Erythroblast (primary cell): ENCODE measurements at regions not wholly inside any gene's neighbourhood (a gene's known extent, or its start where the extent isn't known, plus 50 kb on each side); places are given as distances from the start of the nearest gene placed in this dataset.

Experiments
- DNase-seq, 2 experiments: peaks; one replicate each; lab custom pipeline; 2025; lab: John Stamatoyannopoulos, UW
- GATA1 ChIP-seq: IDR thresholded peaks from 2 replicates; pipeline ENCODE4 v1.6.1; 2011; ENCODE audit warnings: low read depth, mild to moderate bottlenecking, control low read depth, low read length, moderate library complexity
- POLR2A ChIP-seq: IDR thresholded peaks from 2 replicates; pipeline ENCODE4 v1.6.1; 2011; ENCODE audit warnings: mild to moderate bottlenecking, low read length

DNA sequence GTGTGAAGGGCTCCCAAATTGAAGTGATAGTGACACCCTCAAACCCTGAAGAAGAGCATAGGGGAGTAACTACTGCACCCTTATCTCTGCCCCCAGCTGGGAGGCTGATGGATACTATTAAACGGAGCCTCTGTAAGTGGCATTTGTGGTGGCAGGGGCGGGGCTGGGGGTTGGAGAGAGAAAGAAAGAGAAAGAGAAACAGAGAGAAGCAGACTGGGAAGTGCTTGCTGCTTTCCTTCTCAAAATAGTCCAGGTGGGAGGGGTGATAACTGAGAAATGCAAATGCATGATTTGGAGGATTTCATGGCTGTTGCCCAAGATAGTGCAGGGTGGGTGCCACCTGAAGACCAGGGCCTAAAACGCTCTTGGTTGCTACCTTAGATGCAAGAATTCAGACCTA lies 253.5 kb upstream of the GATB start:
- DNase-seq = peak; percentile 9 to 14
- TF ChIP-seq POLR2A = no peak
- TF ChIP-seq GATA1 = no peak

DNA sequence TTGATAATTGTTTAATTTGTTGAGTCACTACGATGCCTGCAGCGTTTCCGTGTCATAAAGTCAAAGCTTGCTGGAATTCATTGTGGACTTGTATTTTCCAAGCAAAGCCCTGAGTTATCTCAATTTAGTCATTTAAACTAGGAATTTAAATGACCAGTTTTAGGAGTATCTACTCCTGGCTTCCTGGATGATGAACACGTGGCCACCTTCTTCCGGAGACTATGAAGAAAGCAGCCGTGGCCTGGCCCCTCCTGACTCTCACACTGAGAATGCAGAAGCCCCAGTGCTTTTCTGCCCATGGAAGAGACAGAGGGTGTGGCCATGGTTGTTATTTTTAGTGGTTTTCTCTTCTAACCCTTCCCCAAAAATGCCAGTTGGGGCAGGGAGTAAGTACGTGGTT lies 250.7 kb upstream of the GATB start:
- DNase-seq = no peak
- TF ChIP-seq GATA1 (no peak), POLR2A (no peak)

DNA sequence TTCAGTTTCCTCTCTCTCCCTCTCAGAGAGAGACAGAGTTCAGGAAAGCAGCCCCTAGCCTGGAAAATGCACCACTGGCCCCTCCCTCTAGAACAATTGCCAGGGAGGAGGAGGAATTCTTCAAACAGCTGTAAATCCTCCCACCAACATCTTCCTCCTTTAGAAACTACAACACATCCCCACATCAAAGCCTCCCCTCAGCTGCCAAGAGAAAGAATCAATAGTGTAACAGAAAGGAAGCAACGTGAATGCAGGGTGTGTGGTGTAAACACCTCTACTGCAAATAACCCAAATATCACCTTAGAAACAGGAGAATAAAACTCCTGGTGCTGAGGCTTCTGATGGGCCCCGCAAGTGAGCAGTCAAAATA lies 249.9 kb upstream of the GATB start:
- TF ChIP-seq POLR2A = no peak
- DNase-seq = no peak

DNA sequence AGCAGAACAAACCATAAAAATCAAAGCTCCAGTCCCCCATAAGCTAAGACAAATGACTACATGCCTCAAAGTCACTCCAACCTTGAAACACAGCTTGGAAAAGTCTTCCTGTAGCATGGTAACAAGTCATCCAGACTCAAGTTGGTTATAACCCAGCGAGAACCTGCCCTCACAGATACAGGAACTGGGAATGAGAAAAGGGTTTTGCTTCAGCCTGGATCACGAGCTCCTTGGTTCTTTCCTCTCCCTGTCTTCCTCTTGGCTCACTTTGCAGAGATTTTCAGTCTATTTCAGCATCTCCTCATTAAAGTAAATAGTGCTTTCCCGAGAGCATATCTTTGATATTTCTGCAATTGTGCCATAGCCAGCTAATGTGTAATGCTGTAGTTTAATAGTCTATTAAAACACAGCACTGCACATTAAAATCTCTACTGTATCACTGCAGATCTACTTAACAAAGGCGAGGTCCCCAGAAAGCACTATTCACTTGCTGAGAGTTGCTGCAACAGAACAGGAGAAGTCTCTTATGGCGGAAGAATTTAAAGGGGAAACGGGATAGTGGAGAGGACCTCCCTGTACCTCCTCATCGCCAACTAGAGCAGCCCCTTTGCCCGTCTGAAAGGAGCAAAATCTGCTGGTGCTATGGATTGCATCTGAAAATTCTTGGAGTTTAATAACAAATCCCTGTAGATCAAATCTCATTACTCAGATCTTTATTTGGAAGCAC lies 249.3 kb upstream of the GATB start:
- DNase-seq = no peak
- no peak for TF ChIP-seq GATA1
- TF ChIP-seq POLR2A = no peak

DNA sequence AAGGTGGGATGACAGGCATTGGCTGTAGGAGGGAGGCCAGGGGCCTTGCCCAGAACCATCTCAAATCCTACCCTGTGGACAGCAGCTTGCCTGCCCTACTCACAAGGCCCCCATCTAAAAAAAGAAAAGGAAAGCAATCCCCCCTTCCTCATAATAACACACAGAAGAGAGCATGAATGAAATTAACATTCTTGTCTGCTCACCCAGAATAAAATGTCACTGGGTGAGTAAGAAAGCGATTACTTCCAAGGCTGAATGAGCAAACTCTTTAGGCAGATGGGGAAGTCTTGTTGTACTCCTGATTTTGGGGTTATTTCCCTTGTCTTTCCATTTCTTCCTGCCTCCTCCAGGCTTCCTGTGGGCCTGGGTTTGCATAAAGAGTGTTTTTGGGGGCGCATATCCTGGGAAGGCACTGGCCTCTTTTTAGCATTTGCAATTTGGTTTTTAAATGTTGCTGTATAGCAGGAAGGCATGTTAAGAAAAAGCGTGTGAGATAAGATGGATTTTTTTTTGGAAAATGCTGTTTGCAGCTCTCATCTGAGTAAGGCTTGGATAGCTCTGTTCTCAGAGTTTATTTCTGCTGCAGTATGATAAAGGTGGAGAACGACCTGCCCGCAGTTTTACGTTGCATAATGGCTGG lies 248.3 kb upstream of the GATB start:
- no peak for DNase-seq
- TF ChIP-seq POLR2A = no peak
- no peak for TF ChIP-seq GATA1

DNA sequence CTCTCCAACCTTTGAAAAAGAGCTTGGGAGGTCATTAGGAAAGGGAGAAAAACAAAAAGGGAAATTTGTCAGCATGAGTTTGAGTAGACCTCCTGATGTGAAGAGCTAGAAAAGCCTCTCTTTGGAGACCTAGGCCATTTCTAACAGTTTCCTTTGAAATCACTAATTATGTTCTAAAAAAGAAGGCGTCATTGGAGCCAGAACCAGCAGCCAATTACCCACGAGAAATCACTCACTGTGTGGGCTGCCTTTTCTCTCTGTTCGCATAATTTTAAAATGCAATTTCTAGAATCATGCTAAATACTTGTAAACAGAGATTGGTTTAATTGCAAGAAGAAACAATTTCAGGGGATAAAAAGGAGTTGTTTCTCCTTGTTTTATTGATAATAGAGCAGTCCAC lies 246.3 kb upstream of the GATB start:
- no peak for DNase-seq
- TF ChIP-seq POLR2A = no peak

DNA sequence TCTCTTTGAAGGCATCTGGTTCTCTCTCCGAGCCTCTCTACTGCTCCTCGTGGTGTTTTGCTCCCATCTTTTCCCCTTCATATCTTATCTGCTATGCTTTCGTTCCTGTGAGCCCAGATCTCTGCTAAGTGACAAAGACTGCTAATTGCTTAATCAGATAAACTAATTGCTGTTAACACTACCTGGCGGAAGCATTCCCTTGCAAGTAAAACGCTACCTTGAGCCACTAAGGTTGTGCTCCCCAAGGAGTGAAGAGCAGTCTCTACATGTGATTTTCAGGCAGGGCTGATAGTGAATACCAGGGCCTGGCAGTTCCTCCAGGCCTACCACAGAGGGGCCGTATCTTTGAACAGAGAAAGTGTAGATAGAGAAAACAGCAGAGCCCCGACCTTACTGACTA lies 244.0 kb upstream of the GATB start:
- no peak for TF ChIP-seq POLR2A
- no peak for TF ChIP-seq GATA1
- no peak for DNase-seq

DNA sequence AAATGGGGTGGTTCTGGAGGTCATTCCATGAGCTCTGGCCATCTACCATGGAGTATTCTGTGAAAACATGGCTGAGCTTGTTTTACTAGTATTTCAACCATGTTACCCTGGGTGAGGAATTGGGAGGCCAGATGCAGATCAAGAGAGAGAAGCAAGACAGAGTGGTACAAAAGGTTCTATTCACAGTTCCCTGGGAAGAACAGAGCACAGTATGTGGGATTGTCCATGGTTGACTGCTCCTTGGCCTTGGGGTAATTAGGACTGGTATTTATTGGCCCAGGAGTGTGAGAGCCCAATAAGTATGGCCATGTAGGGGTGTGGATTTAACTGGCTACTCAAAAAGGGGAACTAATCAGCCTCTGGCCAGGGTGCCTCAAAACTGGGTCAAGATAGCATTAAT lies 239.7 kb upstream of the GATB start:
- TF ChIP-seq POLR2A (no peak), GATA1 (no peak)
- no peak for DNase-seq

DNA sequence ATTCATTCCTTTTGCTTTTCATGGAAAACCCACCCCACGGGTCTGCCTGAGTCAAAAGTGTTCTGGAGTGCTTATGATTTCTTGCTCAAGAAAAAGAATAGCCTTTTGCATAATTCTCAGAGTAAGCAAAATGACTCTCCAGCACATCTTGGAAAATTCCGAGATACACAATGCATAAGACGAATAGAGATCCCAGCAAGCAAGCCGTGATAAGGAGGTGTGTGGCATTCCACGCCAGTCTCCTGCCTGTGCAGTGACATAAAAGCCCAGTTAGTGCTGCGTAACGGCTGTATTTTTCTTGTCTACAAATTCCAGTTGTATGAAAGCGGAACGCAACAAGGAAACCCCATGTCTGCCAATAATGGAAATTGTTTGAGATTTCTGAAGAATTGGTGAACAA lies 237.9 kb upstream of the GATB start:
- DNase-seq = no peak
- TF ChIP-seq POLR2A (no peak), GATA1 (no peak)

DNA sequence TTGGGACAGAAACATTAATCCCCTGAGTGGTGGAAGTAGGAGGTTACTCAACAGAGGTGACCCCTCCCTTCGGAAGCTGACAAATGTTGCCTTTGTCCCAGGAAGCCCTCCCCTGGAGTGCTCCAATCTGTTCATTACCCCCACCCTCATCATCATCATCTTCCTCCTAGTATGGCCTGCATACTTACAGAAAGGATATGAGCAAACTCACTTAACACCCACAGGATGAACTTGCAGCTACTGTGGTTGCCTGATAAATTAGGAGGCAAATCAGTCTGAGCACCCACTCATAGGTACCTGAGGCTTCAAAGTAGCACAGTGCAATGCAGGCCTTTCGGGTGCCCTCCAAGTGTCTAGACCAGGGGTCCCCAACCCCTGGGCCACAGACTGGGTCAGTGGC lies 236.7 kb upstream of the GATB start:
- no peak for DNase-seq
- TF ChIP-seq GATA1 = no peak
- no peak for TF ChIP-seq POLR2A

DNA sequence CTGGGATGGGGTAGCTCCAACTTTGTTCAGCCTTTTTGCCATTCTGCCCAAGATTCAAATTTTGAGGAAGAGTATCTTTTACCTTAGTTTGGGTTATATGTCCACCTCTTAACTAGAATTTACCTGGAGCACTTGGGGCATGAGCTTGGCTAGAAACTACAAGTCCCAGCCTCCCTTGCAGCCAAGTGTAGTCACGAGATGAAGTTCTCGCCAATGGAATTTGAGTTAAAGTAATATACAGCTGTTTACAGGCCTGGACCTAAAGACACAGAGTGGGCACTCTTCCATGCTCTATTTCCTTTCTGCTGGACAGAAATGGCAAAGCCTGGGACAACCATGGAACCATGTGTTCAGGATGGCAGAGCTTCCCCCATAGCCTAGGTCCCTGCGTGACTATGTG lies 233.6 kb upstream of the GATB start:
- DNase-seq = no peak
- TF ChIP-seq GATA1 (no peak), POLR2A (no peak)

DNA sequence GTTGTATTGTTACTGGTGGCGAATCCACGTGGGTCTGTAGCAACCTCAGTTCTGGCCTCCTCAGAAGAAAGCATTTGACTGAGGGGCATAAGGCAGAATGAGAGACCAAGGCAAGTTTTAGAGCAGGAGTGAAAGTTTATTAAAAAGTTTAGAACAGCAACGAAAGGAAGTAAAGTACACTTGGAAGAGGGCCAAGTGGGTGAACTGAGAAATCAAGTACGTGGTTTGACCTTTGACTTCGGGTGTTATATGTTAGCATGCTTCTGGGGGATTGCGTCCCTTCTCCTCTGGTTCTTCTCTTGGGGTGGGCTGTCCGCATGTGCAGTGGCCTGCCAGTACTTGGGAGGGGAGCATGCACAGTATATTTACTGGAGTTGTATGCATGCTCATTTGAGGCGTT lies 232.7 kb upstream of the GATB start:
- no peak for DNase-seq
- TF ChIP-seq POLR2A = no peak
- no peak for TF ChIP-seq GATA1

DNA sequence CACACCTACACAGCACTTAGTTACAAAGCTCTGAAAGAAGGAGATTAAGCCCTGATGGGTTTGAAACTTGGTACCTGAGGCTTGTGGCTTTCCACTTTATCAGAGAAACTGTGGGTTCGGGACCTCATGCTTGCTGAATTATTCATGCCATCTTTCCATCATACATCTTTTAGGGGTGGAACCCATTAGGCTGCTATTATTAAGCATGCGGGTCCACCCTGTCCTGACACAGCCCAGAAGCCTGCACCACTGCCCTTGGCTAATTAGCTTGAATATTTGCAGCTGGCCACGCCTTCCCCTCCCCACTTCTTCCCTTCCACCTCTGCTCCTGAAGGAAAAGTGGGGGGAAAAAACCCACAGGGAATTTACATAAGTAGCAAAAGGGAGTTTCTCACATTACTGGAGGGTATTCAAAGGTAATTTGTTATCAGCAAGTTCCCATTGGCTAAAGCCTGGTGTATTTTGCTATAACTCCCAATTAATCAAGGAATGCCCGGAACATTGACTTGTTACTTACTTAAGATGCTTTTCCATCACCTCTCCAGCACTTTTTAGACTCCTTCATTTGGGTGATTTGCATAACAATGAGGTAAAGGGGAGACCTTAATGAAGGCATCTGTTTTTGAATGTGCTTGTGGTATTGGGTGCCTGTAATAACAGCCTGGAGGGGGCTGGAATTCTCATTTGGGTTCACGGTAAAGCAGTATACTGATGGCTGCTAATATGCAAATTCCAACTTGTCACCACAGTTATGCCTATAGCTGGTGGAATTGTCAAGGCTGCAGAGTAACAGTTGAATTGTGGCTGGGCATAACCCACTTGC lies 231.7 kb upstream of the GATB start:
- no peak for DNase-seq

DNA sequence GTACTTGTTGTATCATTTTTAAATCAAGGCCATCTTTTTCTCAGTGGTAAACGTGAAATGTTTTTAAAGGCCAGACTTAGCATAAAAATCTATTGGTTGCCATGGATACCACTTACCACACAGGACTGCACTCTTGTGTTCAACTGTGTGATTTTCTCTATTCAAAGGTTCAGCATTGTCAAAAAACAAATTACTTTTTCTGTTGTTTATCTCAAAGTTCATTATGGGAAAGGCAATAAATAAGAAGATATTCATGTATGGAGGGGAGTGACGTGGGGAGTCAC lies 231.0 kb upstream of the GATB start:
- TF ChIP-seq GATA1 = no peak
- no peak for TF ChIP-seq POLR2A
- DNase-seq = no peak

More for the DNA sequence above, 231.7 kb upstream of the GATB start:
- no peak for TF ChIP-seq POLR2A
- TF ChIP-seq GATA1 = no peak
